ENCODE measurements at regions not wholly inside any gene's neighbourhood (a gene's known extent, or its start where the extent isn't known, plus 50 kb on each side); places are given as distances from the start of the nearest gene placed in this dataset.

GRCh38 chr12:126636821-126637220, 1571.6 kb downstream of the AACS start:
- no peak for DNase-seq

DNA sequence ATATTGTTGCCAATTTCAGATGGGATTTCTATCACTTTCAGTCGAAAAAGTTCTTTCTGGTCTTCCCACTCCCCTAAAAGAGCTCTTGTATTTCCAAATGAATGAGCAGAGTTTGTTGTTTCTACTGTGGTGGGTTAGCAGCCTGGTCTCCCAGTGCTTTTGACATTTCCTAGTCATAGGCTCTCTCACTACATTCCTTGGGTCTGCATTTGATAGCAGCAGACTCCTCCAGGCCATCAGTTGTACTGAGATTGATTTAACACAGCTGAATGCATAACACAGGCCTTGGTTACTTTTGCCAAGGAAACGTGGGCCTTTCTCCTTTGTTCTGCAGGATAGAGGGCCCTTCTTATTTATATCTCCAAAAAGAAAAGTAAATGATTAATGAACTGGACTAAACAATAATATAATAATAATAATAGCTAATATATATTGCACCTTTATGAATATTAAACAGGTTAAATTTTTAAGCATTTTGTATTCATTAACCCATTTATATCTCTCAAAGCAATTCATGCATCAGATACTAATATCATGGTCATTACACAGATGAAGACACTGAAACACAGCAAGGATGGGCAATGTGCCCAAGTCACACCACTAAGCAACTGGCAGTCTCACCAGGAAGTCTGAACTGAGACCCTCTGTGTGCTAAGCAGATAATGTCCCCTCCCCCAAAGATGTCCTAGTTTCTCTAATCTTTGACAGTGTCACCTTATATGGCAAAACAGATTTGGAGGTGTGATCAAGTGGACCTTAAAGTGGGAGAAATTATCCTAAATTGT, 1579.2 kb downstream of the AACS start:
- DNase-seq = no peak

DNA sequence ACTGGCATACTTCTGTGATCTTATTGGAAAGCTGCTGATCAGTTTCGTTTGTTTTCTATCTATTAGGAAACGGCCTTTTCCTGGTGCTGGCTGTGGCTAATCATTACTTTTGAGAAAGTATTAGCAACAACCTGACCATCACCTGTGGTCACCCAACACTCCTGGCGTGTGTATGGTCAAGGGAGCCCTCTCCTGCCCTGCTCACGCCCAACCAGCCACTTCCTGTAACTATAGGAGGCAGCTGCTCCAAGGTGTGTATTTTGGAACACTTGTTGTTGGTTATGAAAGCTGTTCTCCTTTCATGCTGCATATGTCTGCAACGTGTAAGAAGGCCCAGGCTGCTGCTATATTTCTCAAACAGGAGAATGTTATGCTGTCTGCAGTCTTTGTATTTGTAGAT, 1582.8 kb downstream of the AACS start:
- no peak for DNase-seq

- DNase-seq = no peak
Observed at GRCh38 chr12:126651133-126651532, 1585.9 kb downstream of the AACS start.

GRCh38 chr12:126663304-126664094, 1598.3 kb downstream of the AACS start:
- no peak for DNase-seq

GRCh38 chr12:126667339-126667738, 1599.6 kb upstream of the TMEM132C start:
- DNase-seq = no peak

DNA sequence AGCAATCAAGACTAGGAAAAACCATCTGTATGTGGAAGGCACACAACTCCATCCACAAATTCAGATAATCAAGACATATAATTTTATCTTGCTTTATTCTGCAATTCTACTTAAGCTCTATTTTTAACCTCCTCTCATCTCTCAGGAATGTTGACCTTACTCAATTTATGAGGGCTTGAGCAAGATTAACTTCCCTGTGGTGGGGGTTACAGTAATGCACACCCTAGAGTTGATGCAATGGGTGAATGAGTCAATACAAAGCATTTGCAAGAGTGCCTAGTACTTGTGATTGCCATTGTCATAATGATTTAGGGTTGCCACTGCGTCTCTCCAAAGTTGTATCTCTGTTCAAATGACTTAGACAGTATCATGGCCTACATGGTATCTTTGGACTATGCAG, 1598.4 kb upstream of the TMEM132C start:
- DNase-seq = no peak

- DNase-seq = no peak
Observed at GRCh38 chr12:126668961-126669360, 1598.0 kb upstream of the TMEM132C start.

DNA sequence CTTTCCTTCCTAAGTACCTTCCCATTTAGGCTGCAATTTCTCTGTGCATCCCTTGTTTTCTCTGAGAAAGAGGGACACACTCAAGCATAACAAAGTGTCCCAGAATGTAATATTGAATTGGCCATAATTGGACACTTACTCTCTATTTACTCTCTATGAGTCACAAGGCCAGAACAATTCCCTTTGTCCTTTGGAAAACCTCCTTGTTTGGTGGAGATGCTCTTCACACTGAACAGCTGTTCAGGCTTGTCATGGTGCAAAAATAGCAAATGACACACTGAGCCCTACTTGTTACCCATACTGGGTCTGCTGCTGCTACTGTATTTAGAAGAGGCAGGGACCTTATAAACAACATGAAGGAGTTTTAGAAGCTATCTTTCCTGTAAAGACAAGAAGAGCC, 1590.5 kb upstream of the TMEM132C start:
- DNase-seq = no peak

DNA sequence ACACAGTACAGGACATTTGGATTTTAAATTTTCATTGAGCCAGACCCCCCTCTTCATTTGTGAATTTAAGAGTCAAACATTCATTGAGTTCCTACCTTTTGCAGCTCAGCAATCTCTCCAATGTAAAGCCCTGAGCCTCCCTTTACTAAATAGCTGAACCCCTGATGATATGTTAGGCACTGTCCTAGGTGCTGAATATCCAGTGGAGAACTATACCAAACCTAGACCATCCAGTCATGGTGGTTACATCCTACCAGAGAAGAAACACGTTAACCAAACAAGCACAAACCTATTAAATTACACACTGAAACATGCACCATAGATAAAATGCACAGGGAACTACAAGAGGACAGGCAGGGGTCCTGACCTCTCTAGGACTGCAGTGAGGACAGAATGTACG, 1585.3 kb upstream of the TMEM132C start:
- DNase-seq = no peak

DNA sequence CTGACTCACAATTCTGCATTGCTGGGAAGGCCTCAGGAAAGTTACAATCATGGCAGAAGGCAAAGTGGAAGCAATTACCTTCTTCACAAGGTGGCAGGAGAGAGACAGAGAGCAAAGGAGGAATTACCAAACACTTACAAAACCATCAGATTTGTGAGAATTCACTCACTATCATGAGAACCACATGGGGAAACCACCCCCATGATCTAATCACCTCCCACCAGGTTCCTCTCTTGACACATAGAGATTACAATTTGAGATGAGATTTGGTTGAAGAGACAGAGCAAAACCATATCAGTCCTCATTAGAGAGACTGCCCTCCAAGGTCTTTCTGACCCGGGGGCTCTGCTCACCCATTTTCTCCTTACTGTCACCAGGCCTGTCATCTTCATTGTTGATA, 1582.3 kb upstream of the TMEM132C start:
- no peak for DNase-seq

DNA sequence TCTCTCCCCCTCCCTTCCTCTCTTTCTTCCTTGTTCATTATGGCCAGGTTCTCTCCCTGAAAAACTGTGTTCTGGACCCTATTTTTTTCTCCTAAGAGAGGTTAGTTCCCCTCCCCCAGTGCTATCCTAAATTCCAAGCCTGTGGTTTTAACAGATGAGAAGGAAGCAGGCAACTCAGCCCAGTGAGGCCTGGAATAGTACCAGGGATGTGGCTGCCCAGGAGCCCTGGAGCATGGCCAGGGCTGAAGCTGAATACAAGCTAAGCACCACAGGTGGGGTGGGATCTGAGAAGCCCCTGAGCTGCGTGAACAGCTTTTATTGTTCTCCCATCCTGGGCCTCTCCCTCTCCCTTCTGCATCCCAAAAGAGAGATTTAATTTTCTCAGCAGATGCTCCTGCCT, 1581.3 kb upstream of the TMEM132C start:
- DNase-seq = no peak

DNA sequence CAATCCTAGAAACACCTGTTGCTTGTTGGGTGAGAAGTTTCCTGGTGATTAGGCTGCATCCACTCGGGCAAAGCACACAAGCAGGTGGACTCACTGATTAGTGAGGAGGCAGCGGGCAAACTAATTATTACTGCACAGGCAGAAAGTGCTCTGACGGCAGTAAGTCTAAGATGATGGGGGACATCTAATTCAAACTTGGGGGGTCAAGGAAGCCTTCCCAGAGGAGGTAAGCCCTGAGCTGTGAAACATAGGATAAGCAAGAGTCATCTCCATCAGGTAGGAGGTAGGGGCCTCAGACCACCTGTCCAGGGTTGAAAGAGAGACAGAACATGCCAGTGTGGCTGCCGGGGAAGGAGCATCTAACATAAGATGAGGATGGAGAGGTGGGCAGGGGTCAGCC, 1578.4 kb upstream of the TMEM132C start:
- no peak for DNase-seq

GRCh38 chr12:126700096-126700495, 1566.9 kb upstream of the TMEM132C start:
- no peak for DNase-seq

DNA sequence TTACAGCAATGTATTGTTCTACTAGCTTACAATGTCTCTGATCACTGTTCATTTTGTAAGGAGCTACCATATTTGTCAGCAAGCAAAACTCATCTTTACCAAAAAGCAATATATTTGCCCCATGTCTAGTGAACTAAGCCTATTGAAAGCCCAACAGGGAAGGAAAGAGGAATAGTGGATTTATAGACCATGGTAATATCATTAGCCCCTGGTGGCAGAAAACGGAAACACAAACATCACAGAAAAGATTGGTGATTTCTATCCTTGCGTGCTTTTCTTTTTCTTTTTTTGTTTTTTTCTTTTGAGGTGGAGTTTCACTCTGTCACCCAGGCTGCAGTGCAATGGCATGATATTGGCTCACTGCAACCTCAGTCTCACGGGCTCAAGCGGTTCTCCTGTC, 1562.4 kb upstream of the TMEM132C start:
- DNase-seq = no peak

GRCh38 chr12:126706300-126706699, 1560.7 kb upstream of the TMEM132C start:
- DNase-seq = no peak

GRCh38 chr12:126708492-126708896, 1558.5 kb upstream of the TMEM132C start:
- no peak for DNase-seq

DNA sequence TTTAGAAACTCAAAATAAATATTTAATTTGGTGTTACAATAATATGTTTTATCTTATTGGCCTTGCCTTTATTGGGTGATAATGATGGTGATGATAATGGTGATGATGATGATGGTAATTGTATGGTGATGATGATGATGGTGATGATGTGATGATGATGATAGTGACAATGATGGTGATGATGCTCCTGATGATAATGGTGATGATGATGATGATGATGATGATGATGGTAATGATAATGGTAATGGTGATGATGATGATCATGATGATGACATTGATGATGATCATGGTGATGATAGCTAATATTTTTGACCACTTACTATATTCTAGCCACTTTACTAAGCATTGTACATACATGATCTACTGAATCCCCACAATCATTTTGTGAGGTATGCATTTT, 1548.6 kb upstream of the TMEM132C start:
- DNase-seq = no peak

DNA sequence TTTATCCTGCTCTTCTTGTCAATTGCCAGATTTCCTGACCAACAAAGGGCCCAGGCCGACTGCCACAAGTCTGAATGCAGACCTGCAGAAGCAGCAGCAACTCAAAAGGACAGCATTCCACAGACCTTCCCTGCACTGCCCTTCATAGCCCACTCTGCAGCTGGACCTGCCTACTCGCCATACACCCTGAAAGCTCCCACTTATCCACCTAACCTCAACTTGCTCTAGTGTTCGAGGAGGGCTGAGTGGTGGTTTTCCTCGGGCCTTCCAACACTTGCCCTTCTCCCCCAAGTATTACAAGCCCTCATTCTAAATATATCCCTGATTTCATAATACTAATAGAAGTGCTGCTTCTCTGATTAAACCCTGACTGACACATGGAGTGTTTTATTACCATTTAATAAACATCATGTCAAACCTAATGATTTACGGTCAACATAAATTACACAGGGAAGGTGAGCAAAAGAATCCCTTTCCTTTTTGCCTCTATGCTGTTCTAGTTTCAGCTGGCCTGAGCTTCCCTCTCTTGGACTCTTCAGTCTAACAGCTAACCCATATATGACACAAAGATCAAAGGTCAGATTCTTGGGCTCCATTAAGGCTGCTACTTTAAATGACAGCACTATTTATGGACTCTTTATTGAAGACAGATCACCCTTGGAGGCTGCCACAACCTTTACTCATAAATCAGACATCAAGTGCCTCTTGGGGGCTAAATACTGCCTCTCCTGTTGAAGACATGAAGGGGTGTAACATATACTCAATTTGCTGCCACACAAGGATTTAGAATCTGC, 1546.9 kb upstream of the TMEM132C start:
- DNase-seq = no peak

- no peak for DNase-seq
Observed at GRCh38 chr12:126726481-126727217, 1540.3 kb upstream of the TMEM132C start.

- DNase-seq = no peak
Observed at GRCh38 chr12:126727218-126728075, 1539.5 kb upstream of the TMEM132C start.

GRCh38 chr12:126734296-126734695, 1532.7 kb upstream of the TMEM132C start:
- DNase-seq = no peak
